DND-41 (cell line): ENCODE measurements at regions not wholly inside any gene's neighbourhood (a gene's known extent, or its start where the extent isn't known, plus 50 kb on each side); places are given as distances from the start of the nearest gene placed in this dataset.

Experiments
- CTCF ChIP-seq: IDR thresholded peaks from 2 replicates; pipeline ENCODE4 v1.5.1; 2012; ENCODE audit warnings: borderline replicate concordance, low read length, moderate library complexity, mild to moderate bottlenecking; ENCODE audit not compliant: poor library complexity, severe bottlenecking; ENCODE audit errors: extremely low read depth
- EZH2 ChIP-seq: IDR thresholded peaks from 3 replicates; pipeline ENCODE4 v1.6.1; 2012; ENCODE audit warnings: borderline replicate concordance, low read depth, mild to moderate bottlenecking, moderate library complexity, low read length, inconsistent platforms; ENCODE audit not compliant: severe bottlenecking

- no peak for TF ChIP-seq EZH2
- no peak for TF ChIP-seq CTCF
Measured at GRCh38 chr4:63580796-63581475, 828.3 kb downstream of the TECRL start.
